GM23338 (cell line): ENCODE measurements at regions not wholly inside any gene's neighbourhood (a gene's known extent, or its start where the extent isn't known, plus 50 kb on each side); places are given as distances from the start of the nearest gene placed in this dataset.

Experiments
- ATAC-seq: fragments of 200-7000 bp; cut with Tn5 transposase; 3 replicates; pipeline ENCODE4 v1.9.1; 2020
- DNase-seq: peaks from one replicate; pipeline ENCODE4 v3.0.0-alpha.2; 2015; ENCODE audit warnings: low spot score
- H2AFZ ChIP-seq: fragments of 200-600 bp; sonication (generic); 2 replicates; pipeline ENCODE4 v1.8.0; 2016; ENCODE audit warnings: antibody characterized with exemption, mild to moderate bottlenecking, moderate library complexity
- H3F3A ChIP-seq: fragments of 200-600 bp; sonication (generic); replicated peaks from 2 replicates; pipeline ENCODE4 v1.8.0; 2017; ENCODE audit warnings: antibody characterized with exemption, mixed run types, low read depth
- H3K27ac ChIP-seq: fragments of 200-600 bp; sonication (generic); 2 replicates; pipeline ENCODE4 v1.6.1; 2016; ENCODE audit warnings: low read depth
- H3K27me3 ChIP-seq: fragments of 200-600 bp; sonication (generic); 2 replicates; pipeline ENCODE4 v1.8.0; 2016; ENCODE audit warnings: mild to moderate bottlenecking, mixed run types, moderate library complexity; ENCODE audit not compliant: insufficient read depth
- H3K36me3 ChIP-seq: fragments of 200-600 bp; sonication (generic); 2 replicates; pipeline ENCODE4 v1.8.0; 2016; ENCODE audit warnings: mild to moderate bottlenecking; ENCODE audit not compliant: insufficient read depth
- H3K4me1 ChIP-seq: fragments of 200-600 bp; sonication (generic); 2 replicates; pipeline ENCODE4 v1.8.0; 2016; ENCODE audit warnings: mild to moderate bottlenecking, moderate library complexity; ENCODE audit not compliant: insufficient read depth
- H3K4me2 ChIP-seq: fragments of 200-600 bp; sonication (generic); 2 replicates; pipeline ENCODE4 v1.7.1; 2017; ENCODE audit warnings: mixed run types
- H3K4me3 ChIP-seq: fragments of 200-600 bp; sonication (generic); 2 replicates; pipeline ENCODE4 v1.6.1; 2016; ENCODE audit warnings: mixed run types
- H3K79me2 ChIP-seq: fragments of 200-600 bp; sonication (generic); replicated peaks from 2 replicates; pipeline ENCODE4 v1.8.0; 2017; ENCODE audit warnings: mild to moderate bottlenecking; ENCODE audit not compliant: insufficient read depth
- H3K9me2 ChIP-seq: fragments of 200-600 bp; sonication (generic); 2 replicates; pipeline ENCODE4 v1.8.0; 2017; ENCODE audit not compliant: insufficient read depth
- H4K20me1 ChIP-seq: fragments of 200-600 bp; sonication (generic); replicated peaks from 2 replicates; pipeline ENCODE4 v1.8.0; 2017; ENCODE audit warnings: mild to moderate bottlenecking; ENCODE audit not compliant: insufficient read depth
- H3K27ac Mint-ChIP-seq: 2 replicates; pipeline ENCODE4 v1.8.0; 2020; ENCODE audit warnings: inconsistent platforms, mild to moderate bottlenecking, moderate library complexity, mixed read lengths
- H3K27me3 Mint-ChIP-seq: 3 replicates; pipeline ENCODE4 v1.8.0; 2022; ENCODE audit warnings: low read depth, mild to moderate bottlenecking, moderate library complexity, mixed read lengths, inconsistent platforms; ENCODE audit not compliant: insufficient read depth, poor library complexity
- H3K36me3 Mint-ChIP-seq: 3 replicates; pipeline ENCODE4 v1.8.0; 2021; ENCODE audit warnings: low read depth, mild to moderate bottlenecking, inconsistent platforms, moderate library complexity, mixed read lengths
- H3K4me1 Mint-ChIP-seq: 3 replicates; pipeline ENCODE4 v1.8.0; 2020; ENCODE audit warnings: mild to moderate bottlenecking, inconsistent platforms, mixed read lengths
- H3K4me3 Mint-ChIP-seq: 3 replicates; pipeline ENCODE4 v1.8.0; 2021; ENCODE audit warnings: moderate library complexity, mild to moderate bottlenecking, inconsistent platforms, mixed read lengths
- H3K9me3 Mint-ChIP-seq: 3 replicates; pipeline ENCODE4 v1.8.0; 2020; ENCODE audit warnings: moderate library complexity, mild to moderate bottlenecking, inconsistent platforms, mixed read lengths
- CREB1 ChIP-seq: fragments of 250-450 bp; sonication (Bioruptor Pico); IDR thresholded peaks from 2 replicates; pipeline ENCODE4 v1.5.0; 2020; ENCODE audit warnings: low read depth, mild to moderate bottlenecking, moderate library complexity
- ETS1 ChIP-seq: IDR thresholded peaks from 2 replicates; pipeline ENCODE4 v1.6.1; 2016; ENCODE audit warnings: antibody characterized with exemption
- EZH2 ChIP-seq: fragments of 200-600 bp; sonication (generic); IDR thresholded peaks from one replicate; pipeline ENCODE4 v1.8.0; 2017; ENCODE audit warnings: antibody characterized with exemption, mild to moderate bottlenecking, low read depth; ENCODE audit not compliant: unreplicated experiment
- EZH2phosphoT487 ChIP-seq: fragments of 200-600 bp; sonication (generic); IDR thresholded peaks from one replicate; pipeline ENCODE4 v1.8.1; 2018; ENCODE audit warnings: antibody characterized with exemption; ENCODE audit not compliant: unreplicated experiment
- JUNB ChIP-seq: IDR thresholded peaks from one replicate; pipeline ENCODE4 v1.6.1; 2016; ENCODE audit warnings: antibody characterized with exemption; ENCODE audit not compliant: unreplicated experiment
- NANOG ChIP-seq: IDR thresholded peaks from 2 replicates; pipeline ENCODE4 v1.6.1; 2016; ENCODE audit warnings: antibody characterized with exemption, borderline replicate concordance
- POLR2AphosphoS5 ChIP-seq: IDR thresholded peaks from 2 replicates; pipeline ENCODE4 v1.6.1; 2016; ENCODE audit warnings: antibody characterized with exemption, low read depth
- STAT1 ChIP-seq: IDR thresholded peaks from one replicate; pipeline ENCODE4 v1.6.1; 2016; ENCODE audit warnings: antibody characterized with exemption; ENCODE audit not compliant: unreplicated experiment
- ZNF114 ChIP-seq: fragments of 250-450 bp; sonication (Bioruptor Pico); IDR thresholded peaks from 2 replicates; pipeline ENCODE4 v1.5.0; 2020; ENCODE audit warnings: mild to moderate bottlenecking, moderate library complexity
- ZNF331 ChIP-seq: fragments of 250-450 bp; sonication (Bioruptor Pico); IDR thresholded peaks from 2 replicates; pipeline ENCODE4 v1.5.0; 2020; ENCODE audit warnings: low read depth, mild to moderate bottlenecking, moderate library complexity
- ZNF462 ChIP-seq: fragments of 250-450 bp; sonication (Bioruptor Pico); IDR thresholded peaks from 2 replicates; pipeline ENCODE4 v1.5.0; 2020; ENCODE audit warnings: mild to moderate bottlenecking, moderate library complexity
- TF ChIP-seq, protein P1 (sequence below), 2 experiments: fragments of 200-600 bp in 1 of 2; sonication (generic) in 1 of 2; conservative IDR thresholded peaks; 2 replicates each; pipeline versions ENCODE4 v1.5.1 to v1.6.1; 2016 to 2017; ENCODE audit warnings: antibody characterized with exemption in 2 of 2, low read depth in 2 of 2, mild to moderate bottlenecking in 2 of 2, moderate library complexity in 1 of 2
- TF ChIP-seq, protein P2 (sequence below): IDR thresholded peaks from one replicate; pipeline ENCODE4 v1.6.1; 2018; ENCODE audit warnings: antibody characterized with exemption; ENCODE audit not compliant: unreplicated experiment

DNA sequence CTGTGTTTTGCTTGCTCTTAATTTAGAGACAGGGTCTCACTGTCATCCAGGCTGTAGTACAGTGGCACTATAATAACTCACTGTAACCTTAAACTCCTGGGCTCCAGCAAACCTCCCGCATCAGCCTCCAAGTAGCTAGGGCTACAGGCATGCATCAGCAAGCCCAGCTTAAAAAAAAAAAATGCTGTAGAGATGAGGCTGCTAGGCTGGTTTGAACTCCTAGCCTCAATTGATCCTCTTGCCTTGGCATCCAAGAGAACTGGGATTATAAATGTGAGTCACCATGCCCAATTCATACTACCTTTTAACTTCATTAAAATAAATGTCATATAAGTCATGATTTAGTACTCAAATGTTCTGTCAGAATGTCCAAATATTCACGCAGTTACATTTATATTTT lies 2195.7 kb upstream of the C9orf72 start:
- Histone ChIP-seq H3K27me3 (no peaks in the 10 kb centered on the region), H3K79me2 (no peaks in the 10 kb centered on the region), H4K20me1 (no peaks in the 10 kb centered on the region), H3K4me2 (no peak overlapping the region), H3K9me2 (no peaks in the 10 kb centered on the region; the same call in 1 of the 2 replicates), H3K4me1 (no peaks in the 10 kb centered on the region), H2AFZ (no peak overlapping the region), H3K4me3 (no peak overlapping the region), H3K36me3 (no peaks in the 10 kb centered on the region), H3K27ac (no peak overlapping the region), H3F3A (no peaks in the 10 kb centered on the region)
- no peak for DNase-seq
- Mint-ChIP-seq H3K36me3 (0 out of 3 replicates have a peak, but pooled peaks cover 2% of the 10 kb centered on the region), H3K9me3 (peaks cover 17% of the 10 kb centered on the region), H3K4me3 (no peak overlapping the region), H3K27me3 (no peaks in the 10 kb centered on the region), H3K27ac (no peak overlapping the region), H3K4me1 (no peaks in the 10 kb centered on the region)
- TF ChIP-seq, protein P1, sequence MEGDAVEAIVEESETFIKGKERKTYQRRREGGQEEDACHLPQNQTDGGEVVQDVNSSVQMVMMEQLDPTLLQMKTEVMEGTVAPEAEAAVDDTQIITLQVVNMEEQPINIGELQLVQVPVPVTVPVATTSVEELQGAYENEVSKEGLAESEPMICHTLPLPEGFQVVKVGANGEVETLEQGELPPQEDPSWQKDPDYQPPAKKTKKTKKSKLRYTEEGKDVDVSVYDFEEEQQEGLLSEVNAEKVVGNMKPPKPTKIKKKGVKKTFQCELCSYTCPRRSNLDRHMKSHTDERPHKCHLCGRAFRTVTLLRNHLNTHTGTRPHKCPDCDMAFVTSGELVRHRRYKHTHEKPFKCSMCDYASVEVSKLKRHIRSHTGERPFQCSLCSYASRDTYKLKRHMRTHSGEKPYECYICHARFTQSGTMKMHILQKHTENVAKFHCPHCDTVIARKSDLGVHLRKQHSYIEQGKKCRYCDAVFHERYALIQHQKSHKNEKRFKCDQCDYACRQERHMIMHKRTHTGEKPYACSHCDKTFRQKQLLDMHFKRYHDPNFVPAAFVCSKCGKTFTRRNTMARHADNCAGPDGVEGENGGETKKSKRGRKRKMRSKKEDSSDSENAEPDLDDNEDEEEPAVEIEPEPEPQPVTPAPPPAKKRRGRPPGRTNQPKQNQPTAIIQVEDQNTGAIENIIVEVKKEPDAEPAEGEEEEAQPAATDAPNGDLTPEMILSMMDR (conservative IDR thresholded peaks at IDR 0.05; ENCODE audit: low read depth in 2 of 2): no peak
- TF ChIP-seq EZH2phosphoT487 (no peak), ZNF462 (CRISPR knock-in tag) (no peak), NANOG (no peak), ZNF114 (no peak), POLR2AphosphoS5 (no peak), ZNF331 (CRISPR knock-in tag) (no peak), JUNB (no peak), EZH2 (no peak), STAT1 (no peak), ETS1 (no peak), CREB1 (CRISPR knock-in tag) (no peak)
- TF ChIP-seq, protein P2, sequence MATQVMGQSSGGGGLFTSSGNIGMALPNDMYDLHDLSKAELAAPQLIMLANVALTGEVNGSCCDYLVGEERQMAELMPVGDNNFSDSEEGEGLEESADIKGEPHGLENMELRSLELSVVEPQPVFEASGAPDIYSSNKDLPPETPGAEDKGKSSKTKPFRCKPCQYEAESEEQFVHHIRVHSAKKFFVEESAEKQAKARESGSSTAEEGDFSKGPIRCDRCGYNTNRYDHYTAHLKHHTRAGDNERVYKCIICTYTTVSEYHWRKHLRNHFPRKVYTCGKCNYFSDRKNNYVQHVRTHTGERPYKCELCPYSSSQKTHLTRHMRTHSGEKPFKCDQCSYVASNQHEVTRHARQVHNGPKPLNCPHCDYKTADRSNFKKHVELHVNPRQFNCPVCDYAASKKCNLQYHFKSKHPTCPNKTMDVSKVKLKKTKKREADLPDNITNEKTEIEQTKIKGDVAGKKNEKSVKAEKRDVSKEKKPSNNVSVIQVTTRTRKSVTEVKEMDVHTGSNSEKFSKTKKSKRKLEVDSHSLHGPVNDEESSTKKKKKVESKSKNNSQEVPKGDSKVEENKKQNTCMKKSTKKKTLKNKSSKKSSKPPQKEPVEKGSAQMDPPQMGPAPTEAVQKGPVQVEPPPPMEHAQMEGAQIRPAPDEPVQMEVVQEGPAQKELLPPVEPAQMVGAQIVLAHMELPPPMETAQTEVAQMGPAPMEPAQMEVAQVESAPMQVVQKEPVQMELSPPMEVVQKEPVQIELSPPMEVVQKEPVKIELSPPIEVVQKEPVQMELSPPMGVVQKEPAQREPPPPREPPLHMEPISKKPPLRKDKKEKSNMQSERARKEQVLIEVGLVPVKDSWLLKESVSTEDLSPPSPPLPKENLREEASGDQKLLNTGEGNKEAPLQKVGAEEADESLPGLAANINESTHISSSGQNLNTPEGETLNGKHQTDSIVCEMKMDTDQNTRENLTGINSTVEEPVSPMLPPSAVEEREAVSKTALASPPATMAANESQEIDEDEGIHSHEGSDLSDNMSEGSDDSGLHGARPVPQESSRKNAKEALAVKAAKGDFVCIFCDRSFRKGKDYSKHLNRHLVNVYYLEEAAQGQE: no peak
- no peak for ATAC-seq
